HCT116 (cell line): ENCODE measurements at regions not wholly inside any gene's neighbourhood (a gene's known extent, or its start where the extent isn't known, plus 50 kb on each side); places are given as distances from the start of the nearest gene placed in this dataset.

Experiments
- ATAC-seq: fragments of 200-7000 bp; cut with Tn5 transposase; 2 replicates; pipeline ENCODE4 v1.9.1; 2020; ENCODE audit warnings: mild to moderate bottlenecking, moderate library complexity
- BruUV-seq: library from RNA; stranded (reverse); fragments of 400-500 nt; replicated peaks from 2 replicates; lab custom pipeline; 2021; lab: Mats Ljungman, UMichigan
- CTCF ChIA-PET: fragments of 300-600 bp; sonication (Branson Sonifier 250); formaldehyde crosslinking; loops from one replicate; lab custom pipeline; 2021; ENCODE audit warnings: antibody characterized with exemption; lab: Charles Lee
- POLR2A ChIA-PET: fragments of 300-600, 350-600 bp; sonication (Branson Sonifier 250); formaldehyde crosslinking; loops from one replicate; lab custom pipeline; 2021; ENCODE audit warnings: antibody characterized with exemption; lab: Charles Lee
- RAD21 ChIA-PET, 2 experiments: fragments of 300-600 bp; sonication (Branson Sonifier 250); formaldehyde crosslinking; loops; one replicate each; lab custom pipeline; 2023; ENCODE audit warnings: low total read pairs in 2 of 2; ENCODE audit not compliant: uncharacterized antibody in 2 of 2, unreplicated experiment in 2 of 2, low non-redundant PET in 1 of 2; lab: Charles Lee
- DNase-seq: peaks from one replicate; pipeline ENCODE4 v3.0.0-alpha.2; 2010; ENCODE audit warnings: low read depth, low spot score
- H2AFZ ChIP-seq: fragments of 200-600 bp; shearing (Covaris generic), sonication (generic); 2 replicates; pipeline ENCODE4 v1.6.1; 2017; ENCODE audit warnings: low read depth, mixed run types, mixed read lengths, antibody characterized with exemption, low read length; ENCODE audit not compliant: poor library complexity, severe bottlenecking
- H3K27ac ChIP-seq: 2 replicates; pipeline ENCODE4 v1.5.1; 2012; ENCODE audit warnings: low read depth, low read length
- H3K27me3 ChIP-seq: fragments of 200-600 bp; sonication (generic); 2 replicates; pipeline ENCODE4 v1.6.1; 2016; ENCODE audit warnings: mixed run types, low read length, mixed read lengths; ENCODE audit not compliant: insufficient read depth
- H3K36me3 ChIP-seq, 2 experiments: fragments of 200-500 bp in 1 of 2; fragments of 200-600 bp in 1 of 2; sonication (Bioruptor generic) in 1 of 2; sonication (generic) in 1 of 2; 2 replicates each; pipeline versions ENCODE4 v1.5.1 to v1.6.1; 2014 to 2016; ENCODE audit warnings: low read length in 2 of 2, inconsistent platforms in 1 of 2, mixed read lengths in 1 of 2, mixed run types in 1 of 2; ENCODE audit not compliant: insufficient read depth in 2 of 2, control insufficient read depth in 1 of 2
- H3K4me1 ChIP-seq, 2 experiments: fragments of 200-600 bp in 1 of 2; sonication (generic) in 1 of 2; 2 replicates each; pipeline versions ENCODE4 v1.5.1 to v1.6.1; 2012 to 2017; ENCODE audit warnings: low read length in 2 of 2, inconsistent platforms in 1 of 2, mild to moderate bottlenecking in 1 of 2, mixed read lengths in 1 of 2, mixed run types in 1 of 2, moderate library complexity in 1 of 2; ENCODE audit not compliant: insufficient read depth in 2 of 2, control insufficient read depth in 1 of 2
- H3K4me2 ChIP-seq: fragments of 200-600 bp; sonication (generic); 2 replicates; pipeline ENCODE4 v1.6.1; 2017; ENCODE audit warnings: mixed run types, low read length, mixed read lengths
- H3K4me3 ChIP-seq, 2 experiments: fragments of 200-600 bp in 1 of 2; sonication (generic) in 1 of 2; replicated peaks in 1 of 2; 2 replicates each; pipeline ENCODE4 v1.5.1; 2011 to 2016; ENCODE audit warnings: low read length in 2 of 2, control low read depth in 1 of 2, low read depth in 1 of 2, mild to moderate bottlenecking in 1 of 2, mixed read lengths in 1 of 2, mixed run types in 1 of 2
- H3K79me2 ChIP-seq: fragments of 200-600 bp; sonication (generic); 2 replicates; pipeline ENCODE4 v1.6.1; 2017; ENCODE audit warnings: mild to moderate bottlenecking, mixed run types, low read length, moderate library complexity, mixed read lengths; ENCODE audit not compliant: insufficient read depth
- H3K9ac ChIP-seq: fragments of 200-600 bp; sonication (generic); 2 replicates; pipeline ENCODE4 v1.6.1; 2016; ENCODE audit warnings: low read length, mixed read lengths
- H3K9me2 ChIP-seq: fragments of 200-600 bp; sonication (generic), shearing (Covaris generic); 2 replicates; pipeline ENCODE4 v1.6.1; 2017; ENCODE audit warnings: mixed run types, mild to moderate bottlenecking, moderate library complexity; ENCODE audit not compliant: insufficient read depth
- H3K9me3 ChIP-seq, 2 experiments: fragments of 200-500 bp in 1 of 2; fragments of 200-600 bp in 1 of 2; sonication (Bioruptor generic) in 1 of 2; sonication (generic) in 1 of 2; 2 replicates each; pipeline ENCODE4 v1.6.1; 2014 to 2017; ENCODE audit warnings: low read length in 2 of 2, mixed read lengths in 2 of 2, inconsistent platforms in 1 of 2, low read depth in 1 of 2, mild to moderate bottlenecking in 1 of 2, mixed run types in 1 of 2, moderate library complexity in 1 of 2; ENCODE audit not compliant: control insufficient read depth in 1 of 2, insufficient read depth in 1 of 2
- H4K20me1 ChIP-seq: fragments of 200-600 bp; sonication (generic), shearing (Covaris generic); 2 replicates; pipeline ENCODE4 v1.6.1; 2017; ENCODE audit warnings: mixed run types, mild to moderate bottlenecking, moderate library complexity; ENCODE audit not compliant: insufficient read depth
- CTCF ChIP-seq, 3 experiments: fragments of 200-600 bp in 1 of 3; sonication (generic) in 1 of 3; IDR thresholded peaks in 2 of 3; conservative IDR thresholded peaks in 1 of 3; 2 replicates each; pipeline ENCODE4 v1.5.1; 2012 to 2017; ENCODE audit warnings: low read depth in 2 of 3, low read length in 2 of 3, antibody characterized with exemption in 1 of 3, borderline replicate concordance in 1 of 3, control low read depth in 1 of 3, mild to moderate bottlenecking in 1 of 3, mixed read lengths in 1 of 3, mixed run types in 1 of 3, moderate library complexity in 1 of 3; ENCODE audit not compliant: insufficient read depth in 1 of 3
- EGR1 ChIP-seq: IDR thresholded peaks from 2 replicates; pipeline ENCODE4 v1.6.1; 2012; ENCODE audit warnings: low read depth
- ELF1 ChIP-seq: IDR thresholded peaks from 2 replicates; pipeline ENCODE4 v1.6.1; 2012; ENCODE audit warnings: low read depth, borderline replicate concordance
- EZH2 ChIP-seq: fragments of 200-600 bp; sonication (generic); IDR thresholded peaks from 2 replicates; pipeline ENCODE4 v1.6.1; 2017; ENCODE audit warnings: antibody characterized with exemption, mixed run types
- EZH2phosphoT487 ChIP-seq: fragments of 200-600 bp; IDR thresholded peaks from 2 replicates; pipeline ENCODE4 v1.6.1; 2018; ENCODE audit warnings: antibody characterized with exemption, borderline replicate concordance
- MAX ChIP-seq: IDR thresholded peaks from 2 replicates; pipeline ENCODE4 v1.6.1; 2012
- POLR2AphosphoS5 ChIP-seq: IDR thresholded peaks from 2 replicates; pipeline ENCODE4 v1.6.1; 2011; ENCODE audit warnings: mild to moderate bottlenecking, low read depth, low read length, moderate library complexity
- SIN3A ChIP-seq: IDR thresholded peaks from 2 replicates; pipeline ENCODE4 v1.6.1; 2012; ENCODE audit warnings: low read depth
- SRF ChIP-seq: IDR thresholded peaks from 2 replicates; pipeline ENCODE4 v1.6.1; 2012; ENCODE audit warnings: low read depth
- TCF7L2 ChIP-seq: IDR thresholded peaks from 2 replicates; pipeline ENCODE4 v1.7.0; 2011; ENCODE audit warnings: borderline replicate concordance, inconsistent platforms; ENCODE audit not compliant: insufficient read depth, insufficient read length; ENCODE audit errors: extremely low read depth
- YY1 ChIP-seq: IDR thresholded peaks from 2 replicates; pipeline ENCODE4 v1.6.1; 2011; ENCODE audit warnings: low read length, low read depth, moderate library complexity, mild to moderate bottlenecking; ENCODE audit not compliant: insufficient replicate concordance; ENCODE audit errors: extremely low read depth
- ZBTB33 ChIP-seq: IDR thresholded peaks from 2 replicates; pipeline ENCODE4 v1.6.1; 2011; ENCODE audit warnings: mild to moderate bottlenecking, low read length, moderate library complexity; ENCODE audit not compliant: insufficient replicate concordance; ENCODE audit errors: extremely low read depth
- ZNF274 ChIP-seq: fragments of 200-500 bp; sonication (Bioruptor generic); IDR thresholded peaks from 2 replicates; pipeline ENCODE4 v1.6.1; 2014; ENCODE audit warnings: mild to moderate bottlenecking, low read depth, low read length, inconsistent platforms
- intact Hi-C: fragments of 100-400 bp; cut with micrococcal nuclease; formaldehyde crosslinking; loops from 2 replicates; pipeline ENCODE4 v1.10.0; 2022

GRCh38 chr2:131656816-131657633 lies 129.3 kb downstream of the CCDC74A start:
- intact Hi-C loops = no loop called here
- Histone ChIP-seq H3K9me2 (no peaks in the 10 kb centered on the region), H3K79me2 (no peaks in the 10 kb centered on the region), H3K9ac (no peak overlapping the region), H4K20me1 (no peaks in the 10 kb centered on the region), H3K4me1 (no peaks in the 10 kb centered on the region), H3K4me2 (no peak overlapping the region), H3K36me3 (no peaks in the 10 kb centered on the region), H3K27ac (no peak overlapping the region), H3K27me3 (peaks cover 17% of the 10 kb centered on the region), H3K9me3 (no peaks in the 10 kb centered on the region), H2AFZ (no peak overlapping the region), H3K4me3 (no peak overlapping the region)
- ChIA-PET RAD21 (no interaction called here), CTCF (no interaction called here), POLR2A (no interaction called here)
- BruUV-seq = no TSS peak
- no peak for DNase-seq
- TF ChIP-seq EZH2phosphoT487 = no peak
- TF ChIP-seq SRF = no peak
- no peak for TF ChIP-seq MAX
- TF ChIP-seq ZBTB33 = no peak
- TF ChIP-seq ELF1 = no peak
- TF ChIP-seq POLR2AphosphoS5 = no peak
- TF ChIP-seq EZH2 = no peak
- no peak for TF ChIP-seq EGR1
- TF ChIP-seq TCF7L2 = no peak
- no peak for TF ChIP-seq YY1
- no peak for TF ChIP-seq CTCF (IDR thresholded peaks at IDR 0.05 in 2 of 3, conservative IDR thresholded peaks at IDR 0.05 in 1 of 3; ENCODE audit: borderline replicate concordance in 1 of 3, insufficient read depth in 1 of 3, low read depth in 2 of 3, low read length in 2 of 3)
- no peak for TF ChIP-seq SIN3A
- TF ChIP-seq ZNF274 = no peak
- no peak for ATAC-seq
